GM19463 (cell line): ENCODE measurements at regions not wholly inside any gene's neighbourhood (a gene's known extent, or its start where the extent isn't known, plus 50 kb on each side); places are given as distances from the start of the nearest gene placed in this dataset.

Experiments used
- ATAC-seq: cut with Tn5 transposase; IDR thresholded peaks from one replicate; pipeline ENCODE4 v1.9.1; 2021; ENCODE audit warnings: mild to moderate bottlenecking, moderate library complexity; ENCODE audit not compliant: unreplicated experiment

DNA sequence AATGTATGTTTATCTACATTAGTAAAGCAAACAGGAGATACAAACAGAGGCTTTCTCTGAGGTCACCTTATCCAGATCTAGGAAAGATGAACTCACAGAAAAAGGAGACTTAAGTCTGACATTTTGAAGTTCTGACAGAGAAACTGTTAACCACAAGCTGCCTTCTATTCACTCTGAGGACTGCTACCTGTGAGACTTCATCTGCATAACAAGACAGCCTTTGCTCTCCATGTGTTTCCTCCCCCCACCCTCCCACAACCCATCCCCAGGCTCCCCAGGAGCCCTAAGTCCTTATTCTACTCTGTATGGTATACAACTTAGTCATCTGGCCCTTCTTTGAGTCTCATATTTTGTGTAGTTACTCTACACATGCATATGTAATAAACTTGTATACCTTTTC lies 699.0 kb downstream of the FGF9 start:
- ATAC-seq = no peak

DNA sequence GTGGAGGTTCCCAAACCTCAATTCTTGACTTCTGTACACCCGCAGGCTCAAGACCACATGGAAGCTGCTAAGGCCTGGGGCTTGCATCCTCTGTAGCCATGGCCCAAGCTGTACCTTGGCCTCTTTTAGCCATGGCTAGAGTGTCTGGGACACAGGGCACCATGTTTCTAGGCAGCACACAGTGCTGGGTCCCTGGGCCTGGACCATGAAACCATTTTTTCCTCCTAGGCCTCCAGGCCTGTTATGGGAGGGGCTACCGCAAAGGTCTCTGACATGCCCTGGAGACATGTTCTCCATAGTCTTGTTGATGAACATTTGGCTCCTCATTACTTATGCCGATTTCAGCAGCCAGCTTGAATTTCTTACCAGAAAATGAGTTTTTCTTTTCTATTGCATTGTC lies 701.4 kb downstream of the FGF9 start:
- no peak for ATAC-seq

DNA sequence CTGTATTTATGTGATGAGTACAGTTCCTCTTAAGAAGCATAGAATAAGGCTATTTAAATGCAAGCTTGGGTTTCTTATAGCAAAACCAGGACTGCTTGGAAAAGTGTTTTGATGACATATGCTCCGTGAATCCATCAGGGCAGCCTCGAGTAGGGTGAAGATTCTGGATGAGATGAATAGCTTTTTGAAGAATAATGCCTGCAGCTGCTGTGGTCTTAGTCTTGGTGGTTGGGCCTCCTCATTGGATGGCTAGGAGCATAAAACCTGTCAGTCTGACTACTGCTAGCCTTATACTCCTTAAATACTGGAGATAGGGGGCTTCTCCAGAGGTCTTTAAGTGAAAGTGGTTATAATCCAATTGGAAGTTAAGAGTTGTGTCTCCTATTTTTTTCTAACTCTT lies 704.3 kb downstream of the FGF9 start:
- no peak for ATAC-seq

DNA sequence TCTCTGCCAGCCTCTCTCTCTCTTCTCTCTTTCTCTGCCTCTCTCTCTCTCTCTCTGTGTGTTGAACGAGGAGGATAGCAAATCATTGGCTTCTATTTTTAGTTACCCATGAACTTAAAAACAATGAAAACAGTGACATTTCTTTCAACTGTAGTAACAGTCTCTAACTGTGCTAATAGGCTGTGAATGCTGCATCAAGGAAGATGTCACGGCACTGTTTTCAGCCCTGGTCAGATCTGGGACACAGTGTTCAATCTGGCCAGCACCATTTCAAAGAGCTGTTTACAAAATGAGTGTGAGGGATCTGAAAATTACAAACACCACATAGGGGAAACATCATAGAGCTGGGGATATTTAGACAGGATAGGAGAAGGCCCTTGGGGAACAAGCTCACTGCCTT lies 717.0 kb downstream of the FGF9 start:
- ATAC-seq = no peak

DNA sequence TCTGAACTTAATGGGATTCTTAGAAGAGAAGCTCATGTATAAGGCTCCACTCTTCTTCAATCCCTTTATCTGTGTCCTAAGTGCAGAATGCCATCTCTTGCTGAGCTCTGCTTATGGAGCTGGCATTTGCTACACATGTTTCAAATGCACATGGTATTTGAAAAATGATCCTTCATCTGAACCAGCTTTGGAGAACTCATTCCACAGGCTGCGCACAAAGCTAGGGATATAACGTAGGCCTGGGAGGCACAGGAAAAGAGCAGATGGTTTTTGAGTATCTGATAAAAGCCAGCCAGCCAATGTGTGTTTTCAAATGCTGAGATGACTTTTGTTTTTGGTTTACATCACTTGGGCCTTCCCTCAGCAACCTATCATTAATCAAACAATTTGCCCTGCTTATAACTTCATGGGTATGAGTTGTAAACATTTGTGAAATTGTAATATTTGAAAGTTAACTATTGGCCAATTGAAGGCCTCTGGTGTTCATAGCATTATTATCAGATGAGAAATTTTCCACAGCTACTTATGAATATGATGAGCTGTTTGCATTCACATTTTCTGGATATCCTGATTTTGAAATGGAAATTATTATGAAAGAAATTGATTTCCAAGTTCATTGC lies 729.0 kb downstream of the FGF9 start:
- no peak for ATAC-seq

DNA sequence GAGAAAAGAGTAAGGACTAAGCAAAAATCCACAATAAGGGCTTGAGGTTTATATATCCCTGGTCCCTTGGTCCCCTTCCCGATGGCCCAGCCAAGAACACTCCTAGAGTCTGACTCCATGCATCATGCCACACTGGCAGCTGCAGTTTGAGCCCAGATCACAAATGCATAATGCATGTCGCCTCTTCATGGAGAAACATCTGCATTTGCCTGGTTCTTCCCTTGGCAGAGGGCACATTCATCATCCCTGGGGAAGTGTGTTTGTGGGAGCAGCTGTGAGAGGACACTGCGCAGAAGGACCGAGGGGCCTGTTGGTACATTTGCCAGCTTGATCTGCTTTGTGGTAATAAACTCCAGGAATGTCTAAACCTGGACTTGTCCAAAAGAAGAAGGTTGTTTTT lies 731.8 kb downstream of the FGF9 start:
- ATAC-seq = no peak

DNA sequence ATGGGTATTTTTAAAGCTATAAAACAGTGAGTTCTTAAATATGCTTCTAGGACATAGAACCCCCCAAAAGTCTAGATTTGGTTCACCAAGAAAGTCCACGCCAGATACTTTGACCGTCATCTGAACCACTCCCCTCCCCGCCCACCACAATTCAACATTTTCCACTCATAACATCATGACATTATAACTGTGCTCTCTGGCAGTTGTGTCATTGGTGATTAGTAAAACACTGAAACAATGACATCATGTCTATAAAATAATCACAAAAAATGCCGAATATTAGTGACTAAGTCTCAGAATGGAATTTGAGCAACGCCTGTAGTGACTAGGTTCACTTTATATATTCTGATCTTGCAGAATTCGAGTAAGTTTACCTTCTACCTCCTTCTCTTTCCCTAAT lies 732.3 kb downstream of the FGF9 start:
- no peak for ATAC-seq

DNA sequence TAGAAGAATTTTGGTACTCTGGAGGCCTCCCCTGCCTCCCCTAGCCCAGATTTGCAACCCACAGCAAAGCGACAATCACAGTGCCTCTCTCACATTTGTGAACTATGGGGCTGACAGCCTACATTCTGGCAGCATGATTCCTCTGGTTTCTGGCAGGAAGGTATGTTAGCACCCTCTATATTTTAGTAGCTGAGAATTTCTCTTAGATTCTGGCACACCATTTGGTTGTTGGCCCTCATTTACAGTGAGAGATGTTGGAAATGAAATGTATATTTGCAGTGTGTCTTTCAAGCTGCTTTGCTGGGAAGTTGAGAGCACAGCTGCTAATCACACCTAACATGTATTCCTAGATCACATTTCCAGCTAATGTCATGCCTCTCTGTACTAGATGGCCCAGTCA lies 735.0 kb downstream of the FGF9 start:
- no peak for ATAC-seq

DNA sequence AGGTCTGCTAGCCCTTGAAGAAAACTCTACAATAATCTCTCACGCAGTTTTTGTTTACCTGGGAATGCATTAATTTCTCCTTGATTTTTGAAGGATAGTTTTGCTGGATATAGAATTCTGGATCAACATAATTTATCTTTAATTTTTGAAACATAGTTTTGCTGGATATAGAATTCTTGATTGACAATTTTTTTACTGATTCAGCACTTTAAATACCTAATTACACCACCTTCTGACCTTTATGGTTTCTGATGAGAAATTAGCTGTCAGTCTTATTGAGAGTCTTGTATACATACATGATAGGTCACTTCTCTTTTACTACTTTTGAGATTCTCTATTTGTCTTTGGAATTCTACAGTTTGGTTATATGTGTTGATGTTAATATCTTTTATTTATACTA lies 741.6 kb downstream of the FGF9 start:
- ATAC-seq = no peak

DNA sequence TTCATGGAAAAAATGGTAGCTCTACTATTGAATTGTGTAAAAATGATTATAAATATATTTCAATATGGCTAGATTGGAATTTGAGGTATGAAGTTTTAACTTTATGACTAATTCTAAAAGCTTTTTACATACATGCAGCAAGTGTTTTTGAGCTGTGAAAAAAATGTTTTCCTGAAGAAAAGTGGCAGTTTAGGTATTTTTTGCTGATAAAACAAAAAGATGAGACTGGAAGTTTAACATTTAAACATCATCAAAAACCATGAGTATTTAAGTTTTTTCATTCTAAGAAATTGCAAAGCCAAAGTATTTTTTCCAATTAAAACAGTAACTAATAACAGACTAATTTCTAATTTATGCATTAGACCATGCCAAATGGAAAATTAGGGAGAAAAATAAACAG lies 751.1 kb downstream of the FGF9 start:
- no peak for ATAC-seq

DNA sequence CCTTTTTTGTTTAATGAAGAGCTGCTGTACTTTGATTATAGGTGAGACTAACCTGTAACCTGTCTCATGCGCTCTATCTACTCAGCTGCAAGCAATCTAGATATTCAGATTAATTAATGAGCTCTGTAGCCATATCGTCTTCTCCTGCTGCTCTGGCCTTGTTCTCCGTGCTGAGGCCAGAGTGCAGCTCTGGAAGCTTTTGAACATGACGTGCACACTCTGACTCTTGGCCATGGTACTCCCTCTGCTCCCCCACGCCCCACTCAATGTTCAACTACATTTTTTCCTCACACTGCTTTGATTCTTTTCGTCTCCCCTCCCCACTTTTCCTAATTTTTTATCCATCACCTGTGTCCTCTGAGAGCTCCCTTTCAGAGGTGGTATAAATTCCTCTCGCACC lies 751.8 kb downstream of the FGF9 start:
- no peak for ATAC-seq

DNA sequence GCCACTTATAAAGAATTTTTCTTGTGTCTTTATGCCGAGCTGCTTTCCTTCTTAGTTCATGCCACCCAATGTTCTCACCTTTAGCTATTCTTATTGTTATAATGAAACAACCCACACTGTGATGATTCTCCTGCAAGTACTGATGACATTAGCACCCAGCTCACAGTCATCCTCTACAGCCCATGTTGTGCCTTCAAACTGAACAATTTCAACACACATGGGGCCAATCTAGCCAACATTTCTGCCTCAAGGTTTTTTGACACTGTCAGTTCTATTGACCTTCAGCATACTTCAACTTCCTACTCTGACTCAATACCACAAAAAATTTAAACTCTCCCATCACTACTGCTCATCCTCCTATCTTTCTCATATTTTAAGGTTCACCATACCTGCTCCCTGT lies 752.4 kb downstream of the FGF9 start:
- no peak for ATAC-seq

DNA sequence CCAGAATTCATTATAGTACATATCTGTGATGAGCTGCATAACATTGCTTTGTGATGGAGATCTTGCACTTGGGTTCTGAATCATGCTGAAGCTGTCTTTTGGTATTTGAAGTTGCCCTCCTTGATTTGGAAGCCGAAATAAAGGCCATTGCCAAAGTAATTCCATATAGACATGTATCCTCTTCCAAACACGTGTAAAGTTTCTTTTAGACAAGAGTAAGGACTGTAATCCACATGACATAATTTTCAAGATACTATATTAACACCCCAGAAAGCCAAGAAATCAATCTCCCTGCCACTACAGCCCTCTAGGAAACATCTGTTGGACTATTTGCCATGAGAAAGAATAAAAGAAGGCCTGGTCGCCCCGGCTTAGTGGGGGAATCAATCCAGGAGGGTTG lies 754.2 kb downstream of the FGF9 start:
- ATAC-seq = no peak

DNA sequence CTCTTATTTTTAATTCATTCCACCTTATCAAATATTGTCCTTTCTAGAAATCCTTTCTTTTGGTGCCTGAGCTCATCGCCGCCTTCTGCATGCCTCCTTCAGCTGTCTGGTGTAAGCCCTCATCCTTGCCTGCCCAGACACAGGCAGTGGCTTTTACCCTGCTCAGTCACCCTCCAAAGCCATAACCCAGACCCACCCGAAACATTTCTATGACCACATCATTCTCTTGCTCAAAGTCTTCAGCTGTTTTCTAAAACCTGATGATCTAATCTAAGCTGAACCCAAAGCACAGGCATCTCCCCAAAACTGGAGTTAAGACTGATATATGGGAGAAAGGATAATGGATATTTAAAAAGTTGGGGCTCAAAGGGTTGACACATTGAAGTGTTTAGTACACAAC lies 753.7 kb upstream of the SGCG start:
- no peak for ATAC-seq

DNA sequence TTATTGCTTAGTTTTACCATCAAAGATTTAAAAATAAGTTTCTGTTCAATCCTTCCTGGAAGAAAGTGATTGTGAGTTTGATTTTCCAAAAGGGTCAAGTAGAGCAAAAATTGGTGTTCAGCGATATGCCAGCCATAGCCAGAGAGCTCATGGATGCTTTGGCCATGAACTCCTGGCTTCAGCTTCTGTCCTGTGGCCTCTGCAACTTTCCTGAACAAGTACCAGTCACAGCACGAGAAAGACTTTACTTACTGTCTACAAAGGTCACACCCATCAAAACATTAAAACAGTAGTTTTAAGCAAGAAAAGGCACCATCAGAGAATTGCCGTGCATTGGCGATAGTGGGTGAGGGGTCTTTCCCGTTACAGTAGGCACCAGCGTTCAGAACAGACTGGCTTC lies 753.0 kb upstream of the SGCG start:
- ATAC-seq = no peak

DNA sequence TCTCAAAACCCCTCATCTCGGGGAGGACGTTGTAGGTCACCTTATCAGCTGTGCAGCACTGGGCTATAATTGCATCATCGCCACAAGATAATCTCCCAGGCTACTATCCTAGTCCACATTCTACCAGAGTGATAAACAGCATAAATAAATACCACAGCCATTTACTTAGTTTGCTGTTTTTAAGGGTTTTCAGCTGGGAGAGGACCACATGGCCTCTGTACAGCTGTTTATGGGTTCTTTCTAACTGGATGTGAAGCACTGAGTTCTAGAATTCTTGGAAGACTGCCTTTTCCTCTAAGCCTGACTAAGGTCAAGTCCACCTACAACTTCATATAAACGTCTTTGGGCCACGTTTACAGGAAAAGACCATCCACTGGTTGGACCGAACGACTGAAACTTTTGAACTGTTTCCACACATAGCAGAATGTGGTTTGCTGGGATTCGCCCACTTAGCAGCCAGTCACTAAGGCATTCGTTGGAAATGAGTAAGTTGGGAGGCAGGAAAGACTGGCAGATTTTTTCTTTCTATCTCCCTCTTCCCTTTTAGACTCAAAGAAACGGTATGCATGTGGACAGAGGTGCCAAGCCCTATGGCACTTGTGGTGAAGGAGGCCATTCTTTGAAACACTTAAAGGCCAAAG lies 752.5 kb upstream of the SGCG start:
- no peak for ATAC-seq

DNA sequence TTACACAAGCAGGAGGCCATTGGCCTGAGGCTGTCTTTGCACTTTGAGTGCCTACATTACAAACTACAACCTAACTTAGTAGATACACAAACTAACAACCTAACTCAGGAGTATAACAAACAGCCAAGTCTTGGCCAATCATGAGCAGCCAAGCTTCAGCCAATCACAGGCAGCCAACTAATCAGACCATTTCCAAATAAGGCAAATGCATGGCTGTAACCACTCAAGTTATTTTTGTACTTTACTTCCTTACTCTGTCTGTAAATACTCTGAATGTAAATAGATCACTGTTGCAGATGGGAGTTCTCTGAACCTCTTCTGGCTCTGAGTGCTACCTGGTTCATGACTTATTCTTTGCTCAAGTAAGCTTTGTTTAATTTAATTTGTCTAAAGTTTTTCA lies 748.1 kb upstream of the SGCG start:
- no peak for ATAC-seq

DNA sequence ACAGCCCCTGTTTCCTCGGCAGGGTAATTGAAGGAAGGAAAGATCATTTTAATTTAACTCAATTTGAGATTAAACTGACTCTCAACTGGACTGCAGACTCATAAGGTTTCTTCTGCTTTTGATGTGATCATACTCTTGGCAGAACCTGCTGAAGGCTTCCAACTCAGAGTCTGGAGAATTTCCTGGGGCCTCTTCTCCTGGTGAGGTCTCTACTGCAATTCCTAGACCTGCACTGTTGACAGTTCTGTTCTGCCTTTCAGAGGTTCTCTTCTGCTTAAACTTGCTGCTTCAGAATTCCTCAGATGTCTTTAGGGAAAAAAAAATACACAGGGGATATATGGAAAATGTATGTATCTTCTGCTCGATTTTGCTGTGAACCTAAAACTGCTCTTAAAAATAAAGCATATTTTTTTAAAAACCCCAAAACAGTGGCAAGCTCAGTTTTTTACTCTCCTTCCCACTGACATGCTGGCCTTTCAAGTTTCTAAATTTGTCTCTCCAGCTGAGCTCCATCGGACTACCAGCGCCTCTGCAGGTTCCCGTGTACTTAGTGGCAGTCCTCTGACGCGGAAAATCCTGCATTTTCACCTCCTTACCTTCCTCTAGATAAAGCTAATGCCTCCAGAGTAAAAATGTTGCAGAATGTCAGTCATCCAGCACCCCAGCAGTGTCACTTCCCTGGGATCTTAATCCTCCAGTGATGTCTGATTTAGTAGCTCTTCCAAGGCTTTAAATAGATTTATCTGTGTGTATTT lies 733.5 kb upstream of the SGCG start:
- no peak for ATAC-seq

DNA sequence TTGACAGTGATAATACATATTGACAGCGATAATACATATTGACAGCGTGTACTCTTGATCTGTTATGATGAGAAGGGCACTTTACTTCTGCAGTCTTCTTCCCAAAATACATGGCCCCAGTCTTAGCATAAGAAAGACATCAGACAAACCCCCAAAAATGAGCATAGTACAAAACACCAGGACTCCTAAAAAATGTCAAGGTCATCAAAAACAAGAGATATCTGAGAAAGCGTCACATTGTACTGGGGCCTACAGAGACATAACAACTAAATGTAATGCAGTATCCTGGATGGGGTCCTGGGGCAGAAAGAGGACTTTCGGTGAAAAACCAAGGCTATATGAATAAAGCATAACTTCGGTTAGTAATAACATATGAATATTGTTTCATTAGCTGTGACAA lies 731.5 kb upstream of the SGCG start:
- ATAC-seq = no peak

DNA sequence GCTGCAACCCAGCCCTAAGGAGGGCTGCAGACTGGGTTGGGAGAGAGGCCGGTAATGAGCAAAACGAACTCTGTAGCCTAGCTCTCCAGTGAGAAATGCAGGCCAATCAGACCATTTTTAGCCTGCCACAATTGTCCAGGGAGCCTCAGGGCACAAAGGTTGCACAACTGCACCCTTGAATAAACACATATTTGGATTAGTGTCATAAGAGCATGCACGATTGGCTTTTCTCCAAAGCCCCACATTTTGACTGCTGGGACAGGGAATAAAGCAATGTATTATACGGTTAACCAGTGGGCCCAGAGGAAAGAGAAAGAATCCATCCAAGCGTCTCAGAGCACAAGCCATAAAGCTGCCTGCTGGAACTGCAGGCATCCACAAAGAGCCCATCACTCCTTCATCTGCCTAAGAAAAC lies 729.4 kb upstream of the SGCG start:
- ATAC-seq = no peak

DNA sequence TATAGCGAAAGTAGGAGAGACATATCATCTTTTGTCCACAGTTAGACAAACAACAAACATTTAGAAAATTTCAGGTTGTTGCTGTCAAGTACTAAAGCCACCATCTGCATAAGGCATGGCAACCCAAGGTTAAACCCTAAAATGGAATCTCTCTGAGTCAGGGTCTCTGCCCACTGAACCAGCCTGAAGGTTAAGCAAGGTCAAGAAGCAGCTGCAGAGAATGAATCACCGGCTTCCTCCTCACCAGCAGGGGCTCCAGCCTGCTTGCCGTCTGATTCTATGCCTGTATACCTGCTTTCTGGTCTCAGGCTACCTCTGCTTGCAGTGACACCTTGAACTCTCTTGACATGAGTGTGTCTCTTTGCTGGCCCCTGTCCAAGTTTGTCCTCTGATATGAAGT lies 726.2 kb upstream of the SGCG start:
- ATAC-seq = no peak

DNA sequence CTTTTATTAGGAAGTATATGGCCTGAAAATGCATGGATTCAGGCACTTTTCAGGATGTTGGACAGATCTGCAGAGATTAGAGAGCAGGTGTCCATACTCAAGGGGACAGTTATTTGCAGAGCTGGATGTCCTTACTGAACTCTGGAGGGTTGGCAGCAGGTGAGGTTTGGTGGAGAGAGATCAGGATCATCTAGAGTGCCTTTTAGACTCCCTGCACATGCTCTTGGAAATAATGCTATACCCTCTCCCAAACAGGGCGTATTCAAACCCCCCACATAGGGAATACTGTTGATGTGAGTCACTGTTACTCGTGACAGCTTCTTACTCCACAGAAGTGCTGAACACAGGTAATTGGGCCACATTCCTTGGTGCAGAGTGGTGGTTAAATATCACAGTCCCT lies 725.7 kb upstream of the SGCG start:
- no peak for ATAC-seq
